ENCODE measurements at regions not wholly inside any gene's neighbourhood (a gene's known extent, or its start where the extent isn't known, plus 50 kb on each side); places are given as distances from the start of the nearest gene placed in this dataset.
"Not testable (repeated sequence)": the region's sequence is repeated elsewhere in the genome, so short reads cannot be mapped to it uniquely, and the experiment has no call there.

DNA sequence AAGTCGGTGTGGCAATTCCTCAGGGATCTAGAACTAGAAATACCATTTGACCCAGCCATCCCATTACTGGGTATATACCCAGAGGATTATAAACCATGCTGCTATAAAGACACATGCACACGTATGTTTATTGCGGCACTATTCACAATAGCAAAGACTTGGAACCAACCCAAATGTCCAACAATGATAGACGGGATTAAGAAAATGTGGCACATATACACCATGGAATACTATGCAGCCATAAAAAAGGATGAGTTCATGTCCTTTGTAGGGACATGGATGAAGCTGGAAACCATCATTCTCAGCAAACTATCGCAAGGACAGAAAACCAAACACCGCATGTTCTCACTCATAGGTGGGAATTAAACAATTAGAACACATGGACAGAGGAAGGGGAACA lies 80.6 kb upstream of the ST3GAL5 start:
- not testable (repeated sequence) for H3K27ac ChIP-seq

DNA sequence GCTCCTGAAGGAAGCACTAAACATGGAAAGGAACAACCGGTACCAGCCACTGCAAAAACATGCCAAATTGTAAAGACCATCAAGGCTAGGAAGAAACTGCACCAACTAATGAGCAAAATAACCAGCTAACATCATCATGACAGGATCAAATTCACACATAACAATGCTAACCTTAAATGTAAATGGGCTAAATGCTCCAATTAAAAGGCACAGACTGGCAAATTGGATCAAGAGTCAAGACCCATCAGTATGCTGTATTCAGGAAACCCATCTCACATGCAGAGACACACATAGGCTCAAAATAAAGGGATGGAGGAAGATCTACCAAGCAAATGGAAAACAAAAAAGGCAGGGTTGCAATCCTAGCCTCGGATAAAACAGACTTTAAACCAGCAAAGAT lies 77.0 kb upstream of the ST3GAL5 start:
- H3K27ac ChIP-seq = not testable (repeated sequence)

DNA sequence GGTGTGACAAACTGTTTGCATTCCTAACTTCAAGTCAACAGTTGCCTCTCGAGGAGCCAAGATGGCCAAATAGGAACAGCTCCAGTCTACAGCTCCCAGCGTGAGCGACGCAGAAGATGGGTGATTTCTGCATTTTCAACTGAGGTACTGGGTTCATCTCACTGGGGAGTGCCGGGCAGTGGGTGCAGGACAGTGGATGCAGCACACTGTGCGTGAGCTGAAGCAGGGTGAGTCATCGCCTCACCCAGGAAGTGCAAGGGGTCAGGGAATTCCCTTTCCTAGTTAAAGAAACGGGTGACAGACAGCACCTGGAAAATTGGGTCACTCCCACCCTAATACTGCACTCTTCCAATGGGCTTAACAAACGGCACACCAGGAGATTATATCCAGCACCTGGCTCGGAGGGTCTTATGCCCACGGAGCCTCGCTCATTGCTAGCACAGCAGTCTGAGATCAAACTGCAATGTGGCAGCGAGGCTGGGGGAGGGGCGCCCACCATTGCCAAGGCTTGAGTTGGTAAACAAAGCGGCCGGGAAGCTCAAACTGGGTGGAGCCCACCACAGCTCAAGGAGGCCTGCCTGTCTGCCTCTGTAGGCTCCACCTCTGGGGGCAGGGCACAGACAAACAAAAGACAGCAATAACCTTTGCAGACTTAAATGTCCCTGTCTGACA lies 75.1 kb upstream of the ST3GAL5 start:
- H3K27ac ChIP-seq = not testable (repeated sequence)

DNA sequence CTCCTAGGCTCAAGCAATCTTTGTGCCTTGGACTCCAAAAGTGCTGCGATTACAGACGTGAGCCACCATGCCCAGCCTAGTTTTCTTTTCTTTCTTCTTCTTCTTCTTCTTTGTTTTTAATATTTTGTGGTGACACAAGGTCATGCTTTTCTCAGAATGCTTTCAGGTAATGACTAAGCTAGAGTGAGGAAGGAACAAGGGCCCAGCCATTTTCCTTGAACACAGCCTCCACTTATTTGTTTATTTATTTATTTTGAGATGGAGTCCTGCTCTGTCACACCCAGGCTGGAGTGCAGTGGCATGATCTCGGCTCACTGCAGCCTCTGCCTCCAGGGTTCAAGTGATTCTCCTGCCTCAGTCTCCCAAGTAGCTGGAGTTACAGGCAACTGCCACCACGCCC lies 74.3 kb upstream of the ST3GAL5 start:
- H3K27ac ChIP-seq = no peak overlapping the region

DNA sequence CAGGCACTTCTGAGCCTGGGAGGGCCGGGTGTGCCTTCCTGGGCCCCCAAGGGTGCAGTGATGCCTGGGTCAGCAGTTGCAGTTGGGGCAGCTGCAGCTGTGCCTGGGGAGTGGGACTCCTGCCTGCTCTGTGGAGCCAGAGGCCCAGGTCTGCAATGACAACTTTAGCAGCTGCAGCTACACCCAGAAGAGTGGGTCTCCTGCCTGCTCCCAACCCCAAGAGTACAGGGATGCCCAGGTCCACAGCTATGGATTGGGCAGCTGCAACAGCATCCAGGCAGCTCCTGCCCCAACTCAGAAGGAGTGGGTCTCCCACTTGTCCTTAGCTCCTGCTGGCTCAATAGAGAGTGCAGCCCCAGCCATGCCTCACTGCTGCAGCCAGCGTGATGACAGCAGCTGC lies 73.0 kb upstream of the ST3GAL5 start:
- TF ChIP-seq, protein P1, sequence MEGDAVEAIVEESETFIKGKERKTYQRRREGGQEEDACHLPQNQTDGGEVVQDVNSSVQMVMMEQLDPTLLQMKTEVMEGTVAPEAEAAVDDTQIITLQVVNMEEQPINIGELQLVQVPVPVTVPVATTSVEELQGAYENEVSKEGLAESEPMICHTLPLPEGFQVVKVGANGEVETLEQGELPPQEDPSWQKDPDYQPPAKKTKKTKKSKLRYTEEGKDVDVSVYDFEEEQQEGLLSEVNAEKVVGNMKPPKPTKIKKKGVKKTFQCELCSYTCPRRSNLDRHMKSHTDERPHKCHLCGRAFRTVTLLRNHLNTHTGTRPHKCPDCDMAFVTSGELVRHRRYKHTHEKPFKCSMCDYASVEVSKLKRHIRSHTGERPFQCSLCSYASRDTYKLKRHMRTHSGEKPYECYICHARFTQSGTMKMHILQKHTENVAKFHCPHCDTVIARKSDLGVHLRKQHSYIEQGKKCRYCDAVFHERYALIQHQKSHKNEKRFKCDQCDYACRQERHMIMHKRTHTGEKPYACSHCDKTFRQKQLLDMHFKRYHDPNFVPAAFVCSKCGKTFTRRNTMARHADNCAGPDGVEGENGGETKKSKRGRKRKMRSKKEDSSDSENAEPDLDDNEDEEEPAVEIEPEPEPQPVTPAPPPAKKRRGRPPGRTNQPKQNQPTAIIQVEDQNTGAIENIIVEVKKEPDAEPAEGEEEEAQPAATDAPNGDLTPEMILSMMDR (conservative IDR thresholded peaks at IDR 0.05) = no peak
- TF ChIP-seq ZFX (IDR thresholded peaks at IDR 0.05) = no peak
- H3K27ac ChIP-seq = no peak overlapping the region

More for the DNA sequence above, 74.3 kb upstream of the ST3GAL5 start:
- no peak for TF ChIP-seq ZFX (IDR thresholded peaks at IDR 0.05)
- TF ChIP-seq, protein P1 (conservative IDR thresholded peaks at IDR 0.05) = no peak

DNA sequence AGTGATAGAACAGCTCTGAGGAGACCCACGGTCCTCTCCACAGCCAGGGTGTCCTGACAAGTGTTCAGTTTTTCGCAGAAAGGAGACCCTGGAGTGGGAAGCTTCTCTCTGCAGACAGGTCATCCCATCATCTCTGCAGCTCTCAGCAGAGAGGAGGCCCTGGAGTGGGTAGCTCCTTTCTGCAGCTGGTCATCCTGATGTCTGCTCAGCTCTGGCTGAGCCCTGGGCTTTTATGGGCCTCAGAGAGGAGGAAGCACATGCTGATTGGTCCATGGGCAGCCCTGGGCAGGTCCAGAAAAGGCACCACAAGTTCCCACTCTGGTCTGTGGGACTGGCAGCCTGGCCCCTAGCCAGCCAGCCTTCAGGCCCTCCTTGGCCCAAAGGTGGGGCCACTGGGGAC lies 72.3 kb upstream of the ST3GAL5 start:
- H3K27ac ChIP-seq = no peak overlapping the region

DNA sequence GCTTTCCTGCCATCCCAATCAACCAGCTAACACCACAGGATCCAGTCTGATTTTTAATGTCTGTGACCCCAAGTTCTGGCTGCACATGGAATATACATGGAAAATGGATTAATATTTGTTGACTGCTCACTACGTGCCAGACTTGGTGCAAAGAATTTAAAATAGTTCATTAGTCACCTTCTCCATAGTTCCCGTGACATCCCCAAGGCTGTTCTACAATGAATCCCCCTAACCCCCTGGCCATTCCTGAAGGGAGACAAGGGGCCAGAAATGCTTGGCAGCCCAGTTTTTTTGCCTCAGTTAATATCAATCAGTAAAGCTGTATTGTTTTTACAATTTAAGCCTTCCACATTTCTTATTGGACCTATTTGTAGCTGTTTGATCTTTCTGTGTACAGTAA lies 71.0 kb upstream of the ST3GAL5 start:
- no peak overlapping the region for H3K27ac ChIP-seq
- TF ChIP-seq, protein P1 (conservative IDR thresholded peaks at IDR 0.05) = no peak
- no peak for TF ChIP-seq ZFX (IDR thresholded peaks at IDR 0.05)

More for the DNA sequence above, 72.3 kb upstream of the ST3GAL5 start:
- TF ChIP-seq ZFX (IDR thresholded peaks at IDR 0.05) = no peak
- TF ChIP-seq, protein P1 (conservative IDR thresholded peaks at IDR 0.05) = no peak

DNA sequence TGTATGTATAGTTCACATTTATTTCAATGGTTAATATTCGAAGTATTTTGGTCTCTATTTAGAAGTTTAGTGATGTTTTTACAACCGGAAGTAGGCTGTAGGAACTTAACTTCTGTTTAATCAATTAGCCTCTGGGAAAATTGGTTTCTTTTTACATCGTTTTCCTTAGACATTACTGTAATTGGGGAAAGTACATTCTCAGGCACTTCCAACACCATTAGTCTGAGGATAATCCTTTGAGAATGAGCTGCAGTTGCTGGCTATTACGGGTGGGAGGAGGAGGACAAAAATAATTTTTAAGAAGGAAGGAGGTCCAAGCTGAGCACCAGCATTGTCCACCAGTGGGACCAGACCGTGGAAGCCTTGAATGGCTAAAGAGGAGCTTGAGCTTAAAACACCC lies 70.4 kb upstream of the ST3GAL5 start:
- no peak for TF ChIP-seq ZFX (IDR thresholded peaks at IDR 0.05)
- TF ChIP-seq, protein P1 (conservative IDR thresholded peaks at IDR 0.05) = no peak

DNA sequence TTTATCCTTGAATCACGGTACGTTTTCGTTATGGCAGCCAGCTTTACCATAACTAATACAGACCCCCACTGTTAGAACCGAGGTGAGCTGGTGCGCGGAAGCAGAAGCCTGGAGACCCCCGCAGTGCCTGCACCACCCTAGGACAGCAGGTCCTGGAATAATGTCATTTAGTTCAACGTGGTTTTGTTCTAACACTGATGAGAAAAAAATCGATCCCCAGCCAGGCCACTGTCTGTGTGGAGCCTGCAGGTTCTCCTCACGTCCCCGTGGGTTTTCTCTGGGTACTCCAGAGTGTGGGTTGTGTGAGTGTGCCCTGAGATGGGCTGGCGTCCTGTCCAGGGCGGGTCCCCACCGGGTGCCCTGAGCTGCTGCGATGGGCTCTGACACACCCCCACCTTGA lies 69.9 kb upstream of the ST3GAL5 start:
- no peak overlapping the region for H3K27ac ChIP-seq
- TF ChIP-seq, protein P1 (conservative IDR thresholded peaks at IDR 0.05) = no peak
- no peak for TF ChIP-seq ZFX (IDR thresholded peaks at IDR 0.05)

More for the DNA sequence above, 70.4 kb upstream of the ST3GAL5 start:
- no peak overlapping the region for H3K27ac ChIP-seq

Measured in C4-2B (cell line).